Mucosa of gallbladder (tissue), 1 donor: ENCODE measurements at regions not wholly inside any gene's neighbourhood (a gene's known extent, or its start where the extent isn't known, plus 50 kb on each side); places are given as distances from the start of the nearest gene placed in this dataset.

Experiments
- DNase-seq: peaks from one replicate; pipeline ENCODE4 v3.0.0-alpha.2; 2020; ENCODE audit warnings: low spot score
- donor health status: DM: no; HTN: no; CAD: no.

GRCh38 chr1:105785021-105785420, 1271.5 kb upstream of the PRMT6 start:
- DNase-seq, result no peak

- DNase-seq, result peak; percentile 54
Observed at GRCh38 chr1:105793536-105794146, 1262.8 kb upstream of the PRMT6 start.

- DNase-seq, result no peak
Observed at GRCh38 chr1:105795741-105796140, 1260.7 kb upstream of the PRMT6 start.

GRCh38 chr1:105830571-105831146, 1225.8 kb upstream of the PRMT6 start:
- no peak for DNase-seq

GRCh38 chr1:105838071-105838470, 1218.4 kb upstream of the PRMT6 start:
- DNase-seq, result no peak

- DNase-seq, result no peak
Observed at GRCh38 chr1:105865546-105865945, 1190.9 kb upstream of the PRMT6 start.

- DNase-seq, result no peak
Observed at GRCh38 chr1:105872817-105873216, 1183.7 kb upstream of the PRMT6 start.

GRCh38 chr1:105874621-105875020, 1181.9 kb upstream of the PRMT6 start:
- DNase-seq, result no peak

- no peak for DNase-seq
Observed at GRCh38 chr1:105886309-105886708, 1170.2 kb upstream of the PRMT6 start.

- no peak for DNase-seq
Observed at GRCh38 chr1:105891308-105891707, 1165.2 kb upstream of the PRMT6 start.

- DNase-seq, result no peak
Observed at GRCh38 chr1:105894006-105894405, 1162.5 kb upstream of the PRMT6 start.

- no peak for DNase-seq
Observed at GRCh38 chr1:105909811-105910210, 1146.7 kb upstream of the PRMT6 start.

- no peak for DNase-seq
Observed at GRCh38 chr1:105914403-105914802, 1142.1 kb upstream of the PRMT6 start.

- no peak for DNase-seq
Observed at GRCh38 chr1:105934806-105935205, 1121.7 kb upstream of the PRMT6 start.

- no peak for DNase-seq
Observed at GRCh38 chr1:105964879-105965278, 1091.6 kb upstream of the PRMT6 start.

GRCh38 chr1:105997516-105997915, 1059.0 kb upstream of the PRMT6 start:
- no peak for DNase-seq

- no peak for DNase-seq
Observed at GRCh38 chr1:106022312-106022902, 1034.1 kb upstream of the PRMT6 start.

GRCh38 chr1:106027871-106028270, 1028.6 kb upstream of the PRMT6 start:
- DNase-seq, result no peak

GRCh38 chr1:106037526-106037925, 1018.9 kb upstream of the PRMT6 start:
- no peak for DNase-seq

GRCh38 chr1:106038260-106038659, 1018.2 kb upstream of the PRMT6 start:
- DNase-seq, result no peak

- no peak for DNase-seq
Observed at GRCh38 chr1:106043971-106044370, 1012.5 kb upstream of the PRMT6 start.

GRCh38 chr1:106047210-106047609, 1009.3 kb upstream of the PRMT6 start:
- no peak for DNase-seq

GRCh38 chr1:106049595-106049994, 1006.9 kb upstream of the PRMT6 start:
- DNase-seq, result no peak

GRCh38 chr1:106055855-106056254, 1000.6 kb upstream of the PRMT6 start:
- no peak for DNase-seq
